C1 segment of cervical spinal cord (tissue), 14 donors: ENCODE measurements at regions not wholly inside any gene's neighbourhood (a gene's known extent, or its start where the extent isn't known, plus 50 kb on each side); places are given as distances from the start of the nearest gene placed in this dataset.

Experiments
- DNase-seq, 14 donors: peaks; one replicate each; lab custom pipeline; 2025; lab: John Stamatoyannopoulos, UW

- no peak for DNase-seq
These were observed 185.0 kb upstream of the BTG1 start for GRCh38 chr12:92330654-92331053.

GRCh38 chr12:92326877-92327276, 181.2 kb upstream of the BTG1 start:
- no peak for DNase-seq

GRCh38 chr12:92324849-92325500, 179.3 kb upstream of the BTG1 start:
- DNase-seq = no peak

GRCh38 chr12:92312463-92312964, 166.9 kb upstream of the BTG1 start:
- peak in 1 of 14 donors; percentile 22 for DNase-seq

GRCh38 chr12:92304371-92305055, 158.9 kb upstream of the BTG1 start:
- DNase-seq = no peak

GRCh38 chr12:92302041-92302829, 156.6 kb upstream of the BTG1 start:
- no peak for DNase-seq

- DNase-seq = no peak
These were observed 155.7 kb upstream of the BTG1 start for GRCh38 chr12:92301356-92301755.

- DNase-seq = no peak
These were observed 155.1 kb upstream of the BTG1 start for GRCh38 chr12:92300777-92301176.

GRCh38 chr12:92299744-92300143, 154.1 kb upstream of the BTG1 start:
- no peak for DNase-seq

GRCh38 chr12:92299344-92299743, 153.7 kb upstream of the BTG1 start:
- DNase-seq = no peak

- DNase-seq = no peak
These were observed 152.5 kb upstream of the BTG1 start for GRCh38 chr12:92297932-92298696.

- DNase-seq = no peak
These were observed 151.8 kb upstream of the BTG1 start for GRCh38 chr12:92297405-92297804.

GRCh38 chr12:92295523-92295922, 149.9 kb upstream of the BTG1 start:
- DNase-seq = no peak

- DNase-seq = no peak
These were observed 149.2 kb upstream of the BTG1 start for GRCh38 chr12:92294676-92295440.

- no peak for DNase-seq
These were observed 146.4 kb upstream of the BTG1 start for GRCh38 chr12:92292016-92292415.

- DNase-seq = no peak
These were observed 145.2 kb upstream of the BTG1 start for GRCh38 chr12:92290886-92291285.

- DNase-seq = no peak
These were observed 144.7 kb upstream of the BTG1 start for GRCh38 chr12:92290350-92290695.

- DNase-seq = no peak
These were observed 144.1 kb upstream of the BTG1 start for GRCh38 chr12:92289629-92290349.

- DNase-seq = peak in 9 of 14 donors; percentile 3 to 51 (median 19)
These were observed 142.9 kb upstream of the BTG1 start for GRCh38 chr12:92288561-92288960.

- no peak for DNase-seq
These were observed 132.8 kb upstream of the BTG1 start for GRCh38 chr12:92278378-92278828.
